ENCODE measurements at regions not wholly inside any gene's neighbourhood (a gene's known extent, or its start where the extent isn't known, plus 50 kb on each side); places are given as distances from the start of the nearest gene placed in this dataset.
"Not testable (repeated sequence)": the region's sequence is repeated elsewhere in the genome, so short reads cannot be mapped to it uniquely, and the experiment has no call there.

- no peak for DNase-seq
Observed at GRCh38 chr9:1505489-1505888, 455.3 kb downstream of the DMRT2 start.

GRCh38 chr9:1510712-1511111, 460.6 kb downstream of the DMRT2 start:
- no peak for DNase-seq

- DNase-seq = no peak
Observed at GRCh38 chr9:1513105-1513504, 462.9 kb downstream of the DMRT2 start.

GRCh38 chr9:1514250-1514649, 464.1 kb downstream of the DMRT2 start:
- no peak for DNase-seq

- DNase-seq = no peak
Observed at GRCh38 chr9:1514776-1515363, 464.7 kb downstream of the DMRT2 start.

GRCh38 chr9:1515557-1515956, 465.4 kb downstream of the DMRT2 start:
- no peak for DNase-seq

- no peak for DNase-seq
Observed at GRCh38 chr9:1521547-1521946, 471.4 kb downstream of the DMRT2 start.

- no peak for DNase-seq
Observed at GRCh38 chr9:1522219-1522767, 472.1 kb downstream of the DMRT2 start.

- no peak for DNase-seq
Observed at GRCh38 chr9:1528456-1528855, 478.3 kb downstream of the DMRT2 start.

- no peak for DNase-seq
Observed at GRCh38 chr9:1530696-1531095, 480.5 kb downstream of the DMRT2 start.

GRCh38 chr9:1531424-1531823, 481.3 kb downstream of the DMRT2 start:
- DNase-seq = no peak

- DNase-seq = no peak
Observed at GRCh38 chr9:1532171-1532570, 482.0 kb downstream of the DMRT2 start.

GRCh38 chr9:1535051-1535450, 480.1 kb upstream of the SMARCA2 start:
- DNase-seq = no peak

GRCh38 chr9:1535599-1535998, 479.5 kb upstream of the SMARCA2 start:
- DNase-seq = no peak

- DNase-seq = no peak
Observed at GRCh38 chr9:1536522-1537170, 478.5 kb upstream of the SMARCA2 start.

- no peak for DNase-seq
Observed at GRCh38 chr9:1538301-1538700, 476.8 kb upstream of the SMARCA2 start.

GRCh38 chr9:1539216-1539615, 475.9 kb upstream of the SMARCA2 start:
- no peak for DNase-seq

- DNase-seq = no peak
Observed at GRCh38 chr9:1550636-1551035, 464.5 kb upstream of the SMARCA2 start.

GRCh38 chr9:1554081-1555035, 460.8 kb upstream of the SMARCA2 start:
- no peak for DNase-seq

- DNase-seq = not testable (repeated sequence)
Observed at GRCh38 chr9:1558666-1559065, 456.5 kb upstream of the SMARCA2 start.

GRCh38 chr9:1575939-1576338, 439.2 kb upstream of the SMARCA2 start:
- DNase-seq = no peak

GRCh38 chr9:1580215-1580614, 434.9 kb upstream of the SMARCA2 start:
- DNase-seq = no peak

GRCh38 chr9:1581926-1582325, 433.2 kb upstream of the SMARCA2 start:
- DNase-seq = no peak

GRCh38 chr9:1591310-1591709, 423.8 kb upstream of the SMARCA2 start:
- no peak for DNase-seq

Measured in NCI-H1694 (cell line).